Limb (tissue), 2 donors: ENCODE measurements at regions not wholly inside any gene's neighbourhood (a gene's known extent, or its start where the extent isn't known, plus 50 kb on each side); places are given as distances from the start of the nearest gene placed in this dataset.
"Not testable (repeated sequence)": the region's sequence is repeated elsewhere in the genome, so short reads cannot be mapped to it uniquely, and the experiment has no call there.

Experiments
- DNase-seq, 2 donors: peaks; one replicate each; pipeline ENCODE4 v3.0.0-alpha.2; 2016; ENCODE audit errors: extremely low spot score in 2 of 2

DNA sequence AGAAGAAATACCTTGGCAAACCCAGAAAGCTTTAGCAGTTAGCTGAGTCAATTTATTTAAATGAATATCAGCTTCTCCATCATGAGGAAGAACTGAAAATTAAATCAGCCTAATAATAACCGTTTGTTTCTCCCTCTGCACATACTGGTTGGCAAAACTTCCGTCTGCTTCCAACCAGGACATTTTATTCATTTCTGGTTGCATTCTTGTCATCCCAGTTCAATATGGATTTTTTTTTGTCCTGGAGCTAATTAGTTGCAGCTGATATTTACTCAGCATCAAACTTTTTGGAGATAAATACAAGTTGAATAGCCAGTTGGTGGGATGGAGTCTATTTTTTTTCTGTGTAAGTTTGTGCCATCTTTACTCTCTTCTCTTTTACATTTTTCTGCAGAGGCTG, 126.5 kb upstream of the GDNF start:
- DNase-seq = no peak

DNA sequence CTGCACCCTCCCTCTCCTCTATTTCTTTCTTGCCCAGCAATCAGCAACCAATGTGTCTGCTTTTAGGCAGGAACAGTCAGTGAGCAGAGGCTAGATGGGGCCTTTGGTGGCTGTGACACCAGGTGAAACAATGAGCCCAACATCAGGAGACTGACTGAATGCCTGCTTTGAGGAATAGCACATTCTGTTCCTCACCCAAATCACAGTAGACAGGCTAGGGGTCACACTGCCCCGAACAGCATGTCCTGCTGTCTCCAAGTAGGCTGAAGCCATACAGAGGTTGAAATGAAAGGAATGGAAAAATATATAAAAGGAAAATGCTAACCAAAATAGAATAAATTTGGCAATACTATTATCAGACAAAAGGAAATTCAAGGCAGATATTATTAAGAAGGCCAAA, 122.5 kb upstream of the GDNF start:
- no peak for DNase-seq

DNA sequence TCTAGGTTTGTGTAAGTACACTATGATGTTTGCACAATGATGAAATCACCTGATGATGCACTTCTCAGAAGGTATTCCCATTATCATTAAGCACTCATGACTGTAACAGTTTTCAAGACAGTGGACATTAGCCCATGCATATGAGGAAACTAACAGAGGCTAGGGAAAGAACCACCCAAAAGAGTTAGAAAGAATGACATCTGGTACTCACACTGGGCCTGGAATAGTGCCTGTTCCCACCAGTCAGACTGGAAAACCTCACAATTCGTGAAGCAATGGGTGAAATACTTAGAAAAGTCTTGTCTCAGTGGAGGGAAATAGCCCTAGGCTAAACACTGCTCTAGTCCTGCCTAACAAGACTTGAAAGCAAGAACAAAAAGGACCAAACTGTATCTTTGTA, 117.4 kb upstream of the GDNF start:
- no peak for DNase-seq

DNA sequence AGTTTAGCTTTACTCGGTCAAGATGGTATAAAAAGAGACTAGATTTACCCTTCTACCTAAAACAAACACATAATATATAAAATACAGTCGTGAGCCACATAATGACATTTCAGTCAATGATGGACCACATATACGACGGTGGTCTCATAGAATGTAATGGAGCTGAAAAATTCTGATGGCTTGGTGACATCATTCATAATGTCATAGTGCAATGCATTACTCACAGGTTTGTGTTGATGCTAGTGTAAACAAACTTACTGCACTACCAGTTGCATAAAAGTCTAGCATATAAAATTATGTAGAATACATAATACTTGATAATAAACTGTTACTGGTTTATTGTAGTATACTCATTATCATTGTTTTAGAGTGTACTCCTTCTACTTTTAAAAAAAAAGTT, 115.9 kb upstream of the GDNF start:
- no peak for DNase-seq

DNA sequence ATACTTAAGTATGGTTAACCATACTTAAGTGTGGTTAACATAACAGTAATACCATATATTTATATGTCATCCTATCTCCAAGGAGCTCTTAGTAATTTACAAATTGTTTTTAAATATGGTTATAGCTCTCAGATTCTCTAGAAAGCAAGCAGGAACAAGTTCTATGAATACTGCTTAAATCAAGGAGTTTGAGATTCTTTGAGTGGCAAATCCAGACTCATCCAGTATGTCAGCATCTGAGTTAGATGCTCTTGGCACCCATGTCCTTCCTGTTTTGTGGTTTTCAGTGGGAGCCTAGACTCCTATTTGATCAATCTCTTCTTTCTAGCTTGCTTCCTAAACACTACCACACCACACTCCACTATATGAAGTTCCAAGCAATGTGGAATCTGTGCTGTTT, 114.7 kb upstream of the GDNF start:
- no peak for DNase-seq

DNA sequence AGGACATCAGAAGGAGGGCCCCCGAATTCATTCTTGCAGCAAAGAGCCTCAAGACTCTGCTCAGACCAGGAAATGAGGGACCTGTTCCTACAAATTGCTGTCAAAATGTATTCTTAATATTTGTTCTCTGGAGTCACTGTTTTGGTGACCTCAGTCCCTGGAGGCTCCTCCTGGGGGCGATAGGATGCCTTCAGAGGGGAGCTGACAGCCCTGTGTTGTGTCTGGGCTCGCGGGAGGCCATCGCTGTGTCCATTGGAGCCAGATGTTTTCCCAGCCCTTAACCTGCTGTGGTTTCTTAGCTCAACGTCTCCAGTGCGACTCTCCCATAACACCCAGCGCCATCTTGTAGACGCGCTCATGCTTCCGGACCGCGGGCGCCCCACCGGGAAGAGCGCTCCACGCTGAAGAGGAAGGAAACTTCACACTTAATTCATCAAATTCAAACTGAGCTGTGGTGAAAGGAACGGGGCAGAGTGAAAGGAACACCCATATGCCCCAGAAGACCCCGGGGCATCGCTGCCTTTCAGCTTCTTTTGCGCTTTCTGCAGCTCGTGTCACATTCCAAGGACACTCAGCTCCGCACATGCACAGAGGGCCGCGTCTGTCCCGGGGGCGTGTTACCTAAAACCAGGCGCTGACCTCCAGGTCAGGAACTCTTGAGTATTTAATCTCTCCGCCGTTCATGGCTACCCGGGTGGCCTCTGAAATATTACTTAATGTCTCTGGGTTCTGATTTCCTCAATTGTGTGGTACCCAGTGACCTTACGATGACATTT, 112.3 kb upstream of the GDNF start:
- DNase-seq = no peak

DNA sequence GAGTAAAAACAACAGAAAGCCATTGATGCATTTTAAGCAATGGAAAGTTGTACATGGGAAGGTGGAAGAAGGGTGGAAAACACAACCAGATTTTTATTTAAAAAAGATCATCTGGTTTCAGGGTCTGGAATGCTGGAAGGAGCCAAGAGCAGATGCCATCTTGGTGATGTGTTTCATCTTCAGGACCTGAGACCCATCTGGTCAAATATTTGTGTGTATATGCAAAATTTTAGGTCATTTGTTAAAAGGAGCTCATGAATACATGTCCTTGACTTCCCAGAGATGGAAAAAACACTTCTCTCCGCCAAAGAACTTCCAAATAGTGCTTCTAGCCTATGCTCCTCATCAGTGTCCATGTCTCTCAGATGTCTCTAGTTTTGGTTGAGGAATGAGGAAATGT, 110.6 kb upstream of the GDNF start:
- DNase-seq = no peak

DNA sequence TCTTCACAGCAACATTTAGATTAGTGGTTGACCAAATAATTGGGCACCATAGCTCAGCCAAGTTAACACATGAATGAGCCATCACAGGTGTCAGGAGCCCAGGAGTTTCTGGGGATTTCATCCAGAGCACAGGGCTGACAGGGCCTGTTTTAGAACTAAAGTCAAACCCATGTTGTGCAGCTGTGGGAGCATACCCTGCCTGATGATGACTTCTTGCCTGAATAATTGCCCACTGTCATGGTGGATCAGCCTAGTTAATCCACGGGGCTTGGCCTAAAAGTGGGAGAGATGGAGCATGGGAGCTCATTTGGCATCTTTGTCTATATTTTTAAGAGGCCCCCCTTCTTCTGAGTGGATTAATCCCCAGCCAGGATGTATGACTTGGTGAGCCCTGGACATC, 105.6 kb upstream of the GDNF start:
- no peak for DNase-seq

DNA sequence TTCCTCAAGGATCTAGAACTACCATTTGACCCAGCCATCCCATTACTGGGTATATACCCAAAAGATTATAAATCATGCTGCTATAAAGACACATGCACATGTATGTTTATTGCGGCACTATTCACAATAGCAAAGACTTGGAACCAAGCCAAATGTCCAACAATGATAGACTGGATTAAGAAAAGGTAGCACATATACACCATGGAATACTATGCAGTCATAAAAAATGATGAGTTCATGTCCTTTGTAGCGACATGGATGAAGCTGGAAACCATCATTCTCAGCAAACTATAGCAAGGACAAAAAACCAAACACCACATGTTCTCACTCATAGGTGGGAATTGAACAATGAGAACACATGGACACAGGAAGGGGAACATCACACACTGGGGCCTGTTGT, 103.3 kb upstream of the GDNF start:
- DNase-seq = not testable (repeated sequence)

DNA sequence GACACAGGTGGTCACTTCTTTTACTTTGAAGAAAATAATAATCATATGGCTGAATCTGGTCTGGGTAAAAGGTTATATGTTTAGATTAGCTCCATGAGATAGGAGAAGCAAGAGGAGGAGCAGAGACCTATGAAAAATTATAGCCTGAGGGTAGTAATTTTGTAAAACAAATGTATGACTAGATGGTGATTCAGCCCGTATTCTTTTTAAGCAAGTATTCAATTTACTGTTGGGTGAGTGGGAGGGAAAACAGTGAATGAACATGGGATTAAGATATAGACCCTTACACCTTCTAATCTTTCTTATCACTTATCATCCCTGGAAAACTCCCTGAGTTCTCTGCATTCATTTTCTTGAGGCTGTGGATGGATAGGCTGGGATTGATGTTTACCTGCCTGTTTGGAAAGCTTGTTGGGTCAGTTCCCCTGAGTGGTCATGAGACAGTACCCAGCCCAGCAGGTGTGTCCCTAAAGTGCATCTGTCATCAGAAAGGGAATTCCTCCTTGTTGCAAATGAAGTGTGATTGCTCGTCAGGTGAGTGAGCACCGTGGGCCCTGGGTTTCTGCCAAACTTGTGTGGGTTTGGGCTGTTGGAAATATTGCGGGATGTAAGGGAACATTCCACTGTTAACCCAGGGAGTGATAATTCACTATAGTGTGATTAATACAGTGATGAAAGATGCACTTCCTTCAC, 101.2 kb upstream of the GDNF start:
- no peak for DNase-seq

DNA sequence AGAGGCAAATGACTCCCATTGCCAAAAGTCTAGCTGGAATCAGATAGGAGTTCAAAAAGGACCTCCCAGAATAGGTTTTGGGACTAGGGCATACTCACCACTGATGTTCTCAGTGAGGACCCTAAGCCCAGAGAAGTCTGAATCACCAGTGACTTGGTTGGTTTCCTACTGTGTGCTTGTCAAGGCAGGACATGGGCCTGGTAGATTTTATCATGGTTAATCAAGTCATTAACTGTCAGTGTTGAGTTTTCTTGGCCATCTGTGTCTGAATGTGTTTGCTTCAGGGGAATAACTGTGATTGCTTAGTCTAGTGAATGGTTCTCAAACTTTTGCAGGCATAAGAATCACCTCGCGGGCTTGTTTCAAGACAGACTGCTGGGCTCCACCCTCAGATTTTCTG, 99.0 kb upstream of the GDNF start:
- no peak for DNase-seq

DNA sequence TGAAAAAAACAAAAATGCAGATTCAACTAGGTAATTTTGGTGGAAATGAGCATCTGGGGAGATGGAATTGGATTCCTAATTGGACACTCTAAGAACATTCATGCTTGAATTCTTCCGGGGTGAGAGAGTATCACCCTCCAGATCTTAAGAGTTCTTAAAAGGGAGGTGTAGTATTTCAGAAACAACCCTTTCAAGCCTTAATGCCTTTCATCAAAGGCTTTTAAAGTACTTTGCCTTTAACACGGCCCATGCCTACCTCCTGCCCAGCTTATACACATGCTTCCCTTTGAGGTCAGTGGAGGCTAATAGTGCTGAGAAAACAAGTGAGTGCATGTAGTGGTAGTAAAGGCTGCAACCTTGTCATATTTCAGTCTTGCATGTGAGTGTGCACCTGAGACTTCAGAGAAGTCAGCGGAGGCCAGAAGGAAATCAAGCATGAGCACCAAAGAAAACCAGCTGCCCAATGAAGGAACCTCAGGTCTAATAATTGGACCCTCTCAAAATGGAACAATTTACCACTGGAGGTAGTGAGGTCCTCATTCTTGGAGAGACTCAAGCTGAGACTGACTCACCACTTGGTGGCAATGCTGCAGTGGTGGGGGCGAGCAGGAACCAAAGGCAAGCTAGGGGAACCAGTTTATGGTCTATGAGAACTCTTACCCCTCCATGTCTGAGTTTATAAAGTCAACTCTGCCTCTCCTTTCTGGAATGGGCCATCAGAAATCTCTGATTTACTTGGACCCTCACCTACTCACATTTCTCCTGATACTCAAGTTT, 98.4 kb upstream of the GDNF start:
- no peak for DNase-seq

DNA sequence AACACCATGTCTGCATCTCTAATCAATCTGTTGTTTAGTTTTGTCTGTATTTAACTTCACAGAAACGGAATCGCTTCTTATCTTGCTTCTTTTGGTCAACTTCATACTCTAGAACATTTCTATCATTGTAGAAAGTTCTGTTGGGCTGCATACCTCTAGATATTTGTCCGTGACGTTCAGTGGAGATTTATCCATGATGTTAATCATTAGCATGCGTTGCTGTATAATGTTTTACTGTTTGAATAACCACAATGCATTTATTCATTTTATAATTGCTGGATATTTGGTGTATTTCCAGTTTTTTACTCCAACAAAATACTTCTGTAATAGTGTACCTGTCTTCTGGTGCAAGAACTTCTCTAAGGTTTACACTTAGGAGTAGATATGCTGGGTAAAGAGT, 96.2 kb upstream of the GDNF start:
- DNase-seq = no peak

DNA sequence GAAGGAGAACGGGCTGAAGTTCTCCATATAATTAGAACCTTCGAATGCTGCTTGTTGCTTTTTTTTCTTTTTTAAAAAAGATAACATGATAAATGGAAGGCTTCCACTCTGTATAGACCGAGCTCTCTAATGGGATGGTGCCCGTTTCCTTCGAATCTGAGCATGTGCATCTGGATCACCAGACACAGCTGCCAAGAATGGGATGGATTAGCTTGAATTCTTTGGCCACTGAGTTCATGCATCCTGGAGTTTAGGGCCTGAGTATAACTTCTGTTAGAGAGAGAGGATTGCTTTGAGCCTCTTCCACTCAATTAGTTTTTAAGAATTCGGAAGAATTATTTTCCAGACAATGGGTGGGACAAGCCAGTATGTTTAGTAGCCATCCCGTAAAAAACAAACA, 93.7 kb upstream of the GDNF start:
- DNase-seq = no peak

DNA sequence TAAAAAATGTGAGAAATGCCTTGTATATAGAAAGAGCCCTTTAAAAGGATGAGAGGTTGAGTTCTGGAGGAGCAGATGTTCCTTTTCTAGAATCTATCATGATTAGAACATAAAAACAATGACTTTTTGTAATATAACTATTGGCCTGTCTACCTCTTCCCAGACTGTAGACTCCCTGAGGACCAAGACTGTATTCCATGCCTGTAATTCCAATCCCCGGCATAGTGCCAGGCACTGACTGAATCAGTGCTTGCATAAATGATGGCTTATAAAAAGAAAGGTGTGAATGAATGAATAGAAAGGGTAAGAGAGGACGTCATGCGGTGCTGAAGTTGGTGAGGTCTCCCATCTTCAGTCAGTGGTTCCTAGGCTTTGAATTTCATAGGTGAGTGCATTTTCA, 92.6 kb upstream of the GDNF start:
- DNase-seq = no peak

DNA sequence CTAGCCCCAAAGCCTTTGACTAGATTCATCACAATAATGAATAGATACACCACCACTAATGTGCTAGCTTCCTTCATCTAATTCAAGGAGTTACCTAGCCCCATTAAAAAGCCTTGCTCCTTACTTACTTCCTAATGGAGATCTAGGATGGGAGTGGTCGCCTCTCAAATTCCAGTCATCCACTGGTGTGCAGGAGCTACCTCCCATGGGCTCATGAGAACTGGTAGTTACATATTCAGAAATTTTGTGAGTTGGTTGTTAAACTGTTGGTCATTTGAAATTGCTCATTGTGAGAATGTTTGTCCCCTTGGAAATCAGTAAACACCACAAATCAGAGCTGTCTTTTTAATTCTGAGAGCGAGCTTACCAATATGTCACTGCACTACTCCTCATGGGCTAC, 91.7 kb upstream of the GDNF start:
- DNase-seq = no peak

DNA sequence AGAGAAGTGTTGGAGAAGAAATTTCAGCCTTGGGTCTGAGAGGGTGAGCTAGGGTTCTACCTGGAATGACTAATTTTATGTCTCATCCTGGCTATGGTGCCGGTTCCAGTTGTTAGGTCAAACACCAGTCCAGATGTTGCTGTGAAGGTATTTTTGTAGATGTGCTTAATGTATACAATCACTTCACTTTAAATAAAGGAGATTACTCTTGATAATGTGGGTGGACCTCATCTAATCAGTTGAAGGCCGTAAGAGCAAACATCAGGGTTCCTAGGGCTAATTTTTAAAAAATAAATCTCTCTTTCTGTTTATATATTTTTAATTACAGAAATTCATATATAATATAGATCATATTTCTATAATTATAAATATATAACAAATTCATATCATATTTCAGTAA, 90.5 kb upstream of the GDNF start:
- no peak for DNase-seq

DNA sequence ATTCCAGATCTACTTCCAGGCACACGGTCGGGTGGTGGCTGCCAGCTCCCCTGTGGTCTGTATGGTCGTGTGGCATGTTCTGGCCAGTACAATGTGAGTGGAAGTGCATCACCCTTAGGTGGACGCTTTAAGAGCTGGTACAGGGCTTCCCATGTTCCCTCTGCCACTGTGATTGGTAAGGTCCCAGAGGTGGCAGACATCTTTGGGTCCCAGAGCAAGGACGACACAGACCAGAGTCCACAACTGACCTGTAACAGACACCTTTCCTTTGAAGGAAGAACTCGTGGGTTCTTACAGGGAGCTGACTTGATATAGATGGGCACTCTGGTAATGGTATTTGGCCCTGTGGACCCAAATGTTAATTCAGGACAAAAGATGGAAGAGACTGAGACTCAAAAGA, 90.0 kb upstream of the GDNF start:
- no peak for DNase-seq

DNA sequence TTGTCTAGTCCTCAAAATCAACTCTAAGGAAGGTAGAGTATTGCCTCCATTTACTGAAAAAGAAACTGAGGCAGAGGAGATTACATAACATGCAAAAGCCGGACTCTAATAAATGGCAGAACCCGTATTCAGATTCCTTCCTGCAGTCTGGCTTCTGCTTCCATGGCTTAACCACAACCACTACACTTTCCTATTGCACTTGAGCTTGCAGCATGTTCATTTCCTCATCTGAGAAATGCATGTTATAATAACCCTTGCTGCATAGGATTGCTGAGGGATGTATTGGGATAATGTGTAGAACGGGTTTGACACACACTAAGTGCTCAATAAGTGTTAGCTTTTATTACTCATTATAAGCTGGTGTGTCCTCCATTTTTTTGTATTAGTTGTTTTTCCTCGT, 87.9 kb upstream of the GDNF start:
- DNase-seq = not testable (repeated sequence)

DNA sequence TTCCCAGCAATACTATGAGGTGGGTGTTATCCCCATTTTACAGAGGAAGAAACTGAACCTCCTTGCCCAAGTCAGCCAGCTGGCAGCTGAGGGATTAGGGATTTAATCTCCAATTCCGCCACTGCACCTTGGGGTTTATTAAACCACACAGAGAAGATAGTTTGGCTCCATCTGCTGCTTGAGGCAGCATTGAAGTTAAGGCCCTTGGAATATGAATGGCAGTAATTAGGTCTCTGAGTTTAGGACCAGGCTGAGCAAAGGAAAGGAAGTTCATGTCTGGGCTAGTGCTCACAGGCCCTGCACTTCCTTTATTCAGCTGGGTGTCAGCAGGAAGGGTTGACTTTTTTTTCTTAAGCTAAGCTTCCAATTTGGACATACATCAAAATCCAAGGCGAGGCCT, 86.9 kb upstream of the GDNF start:
- no peak for DNase-seq

DNA sequence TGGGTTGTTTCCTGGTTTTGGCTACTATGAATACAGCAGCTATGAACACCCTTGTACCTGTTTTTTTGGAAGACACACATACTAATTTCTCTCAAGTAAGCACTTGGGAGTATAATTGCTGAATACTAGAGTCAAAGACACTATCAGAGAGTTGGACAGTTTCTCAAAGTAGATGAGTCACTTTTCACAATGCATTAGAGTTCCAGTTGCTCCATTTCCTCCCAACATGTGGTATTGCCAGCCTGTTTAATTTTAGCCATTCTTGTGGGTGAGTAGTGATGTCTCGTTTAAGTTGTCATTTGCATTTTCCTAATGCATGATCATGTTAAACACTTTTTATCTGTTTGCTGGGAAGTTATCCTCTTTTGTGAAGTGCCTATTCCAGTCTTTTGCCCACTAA, 81.6 kb upstream of the GDNF start:
- DNase-seq = no peak

DNA sequence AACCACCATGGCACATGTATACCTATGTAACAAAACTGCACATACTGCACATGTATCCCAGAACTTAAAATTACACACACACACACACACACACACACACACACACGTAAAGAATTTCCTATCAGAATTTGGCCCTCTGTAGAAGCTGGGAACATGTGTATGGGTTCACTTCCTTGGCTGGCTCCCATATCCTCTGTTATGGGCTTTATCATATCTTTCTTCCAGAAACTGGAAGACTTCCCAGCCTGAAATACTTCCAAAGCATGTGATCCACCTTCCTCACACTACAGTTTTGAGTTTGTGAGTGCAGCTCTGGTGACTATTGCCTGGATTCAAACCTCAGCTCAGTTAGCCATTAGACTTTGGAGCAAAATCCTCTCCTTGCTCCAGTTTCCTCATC, 78.6 kb upstream of the GDNF start:
- no peak for DNase-seq

DNA sequence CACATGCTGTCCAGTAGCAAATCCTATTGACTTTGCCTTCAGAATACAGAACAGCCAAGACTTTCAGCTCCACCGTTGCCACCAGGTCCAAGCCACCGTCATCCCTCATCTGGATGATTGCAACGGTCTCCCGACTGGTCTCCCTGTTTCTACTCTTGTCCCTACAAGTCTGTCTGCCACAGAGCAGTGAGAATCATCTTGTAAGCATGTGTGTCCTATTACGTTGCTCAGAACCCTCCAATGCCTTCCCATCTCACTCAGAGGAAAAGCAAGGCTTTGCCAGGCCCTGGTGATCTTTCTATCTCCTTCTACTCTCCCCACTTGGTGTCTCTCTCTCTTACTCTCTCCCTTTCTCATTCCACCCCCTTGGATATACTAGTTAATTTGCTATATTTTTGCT, 76.7 kb upstream of the GDNF start:
- DNase-seq = no peak
